AG09319 (cell line): ENCODE measurements at regions not wholly inside any gene's neighbourhood (a gene's known extent, or its start where the extent isn't known, plus 50 kb on each side); places are given as distances from the start of the nearest gene placed in this dataset.

Source experiments
- DNase-seq: peaks from one replicate; pipeline ENCODE4 v3.0.0-alpha.2; 2010; ENCODE audit warnings: low read depth; ENCODE audit errors: extremely low read depth
- TF ChIP-seq, protein P1 (sequence below): IDR thresholded peaks from 2 replicates; pipeline ENCODE4 v1.5.1; 2011; ENCODE audit warnings: low read depth, mild to moderate bottlenecking, inconsistent platforms, low read length, moderate library complexity

DNA sequence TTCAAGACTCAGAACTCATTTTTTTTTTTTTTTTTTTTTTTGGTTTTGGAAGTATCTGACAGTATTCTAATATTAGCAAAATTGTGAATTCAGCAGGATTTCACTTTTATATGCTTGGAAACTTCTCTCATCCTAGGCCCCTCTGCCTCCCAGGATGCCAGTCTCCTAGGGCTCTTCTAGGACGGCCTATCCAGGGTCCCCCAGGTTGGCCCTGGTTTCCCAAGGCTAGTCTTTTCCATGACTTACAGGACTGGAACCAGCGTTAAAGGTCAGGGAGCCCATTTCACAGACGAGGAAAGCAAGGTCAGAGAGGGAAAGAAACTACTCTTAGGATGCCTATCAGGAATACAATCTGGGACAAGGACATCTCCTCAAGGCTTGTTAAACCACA lies 412.5 kb downstream of the PTPRU start:
- no peak for DNase-seq
- TF ChIP-seq, protein P1, sequence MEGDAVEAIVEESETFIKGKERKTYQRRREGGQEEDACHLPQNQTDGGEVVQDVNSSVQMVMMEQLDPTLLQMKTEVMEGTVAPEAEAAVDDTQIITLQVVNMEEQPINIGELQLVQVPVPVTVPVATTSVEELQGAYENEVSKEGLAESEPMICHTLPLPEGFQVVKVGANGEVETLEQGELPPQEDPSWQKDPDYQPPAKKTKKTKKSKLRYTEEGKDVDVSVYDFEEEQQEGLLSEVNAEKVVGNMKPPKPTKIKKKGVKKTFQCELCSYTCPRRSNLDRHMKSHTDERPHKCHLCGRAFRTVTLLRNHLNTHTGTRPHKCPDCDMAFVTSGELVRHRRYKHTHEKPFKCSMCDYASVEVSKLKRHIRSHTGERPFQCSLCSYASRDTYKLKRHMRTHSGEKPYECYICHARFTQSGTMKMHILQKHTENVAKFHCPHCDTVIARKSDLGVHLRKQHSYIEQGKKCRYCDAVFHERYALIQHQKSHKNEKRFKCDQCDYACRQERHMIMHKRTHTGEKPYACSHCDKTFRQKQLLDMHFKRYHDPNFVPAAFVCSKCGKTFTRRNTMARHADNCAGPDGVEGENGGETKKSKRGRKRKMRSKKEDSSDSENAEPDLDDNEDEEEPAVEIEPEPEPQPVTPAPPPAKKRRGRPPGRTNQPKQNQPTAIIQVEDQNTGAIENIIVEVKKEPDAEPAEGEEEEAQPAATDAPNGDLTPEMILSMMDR, result no peak

DNA sequence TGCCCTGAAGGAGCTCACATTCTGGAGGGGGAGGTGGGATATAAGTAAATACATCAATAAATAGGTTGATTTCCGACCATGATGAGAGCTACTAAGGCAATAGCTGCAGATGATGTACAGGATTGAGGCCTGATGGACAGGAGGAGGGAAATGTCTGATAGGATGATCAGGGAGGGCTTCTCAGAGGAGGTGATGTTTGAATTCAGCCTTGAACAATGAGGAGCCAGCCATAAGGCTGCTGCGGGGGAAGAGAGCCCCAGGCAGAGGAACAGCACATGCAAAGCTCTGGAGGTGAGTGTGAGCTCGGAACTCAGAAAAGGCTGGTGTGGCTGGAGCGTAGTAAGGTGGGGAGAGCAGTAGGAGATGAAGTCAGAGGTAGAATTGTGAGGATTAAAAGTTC lies 411.7 kb downstream of the PTPRU start:
- no peak for DNase-seq
- TF ChIP-seq, protein P1, result no peak

DNA sequence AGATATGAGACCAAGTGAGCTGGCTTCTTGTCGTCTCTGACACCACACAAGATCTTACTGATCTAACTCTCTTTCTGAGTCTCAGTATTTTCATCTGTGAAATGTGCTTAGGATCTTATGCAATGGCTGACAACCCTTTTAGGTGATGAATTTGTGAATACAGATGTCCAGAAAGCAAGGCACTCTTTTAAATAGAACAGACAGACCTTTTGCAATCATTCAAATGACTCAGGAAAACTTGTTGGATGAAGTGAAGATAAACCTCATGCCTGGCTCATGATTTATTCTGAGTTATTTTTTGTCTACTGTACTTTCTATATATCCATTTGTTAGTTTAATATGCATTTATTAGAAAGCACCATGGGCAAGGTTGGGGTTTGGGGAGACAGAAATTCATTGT lies 411.3 kb downstream of the PTPRU start:
- no peak for DNase-seq

DNA sequence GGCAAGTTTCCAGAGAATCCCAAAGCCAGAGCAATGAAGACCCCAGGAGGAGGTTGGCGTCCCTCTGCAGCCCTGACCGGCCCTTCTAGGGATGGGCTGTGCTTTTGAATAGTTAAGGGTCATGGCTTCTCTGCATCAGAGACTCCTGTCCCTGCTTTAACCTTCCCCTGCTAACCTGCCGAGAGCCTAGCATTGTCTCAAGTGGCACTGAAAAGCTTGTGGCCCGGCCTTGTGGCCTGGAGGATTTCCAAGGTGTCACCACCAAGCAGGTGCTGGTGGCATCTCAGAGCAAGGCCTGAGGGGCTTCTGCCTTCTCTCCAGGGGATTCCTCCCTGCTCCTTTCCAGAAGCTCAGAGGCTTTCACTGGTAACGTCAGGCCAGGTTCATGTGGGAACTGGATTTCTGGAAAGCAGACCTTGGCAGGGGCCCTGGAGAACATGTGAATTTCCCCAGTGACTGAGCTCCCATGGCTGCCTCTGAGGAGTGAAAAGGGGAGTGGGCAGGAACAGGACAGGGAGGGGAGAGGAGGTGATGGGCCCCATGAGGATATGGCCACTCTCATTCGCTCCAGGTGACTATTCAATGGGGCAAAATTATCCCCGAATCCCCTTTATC lies 409.9 kb downstream of the PTPRU start:
- TF ChIP-seq, protein P1, result no peak
- DNase-seq, result no peak

More for the DNA sequence above, 411.3 kb downstream of the PTPRU start:
- TF ChIP-seq, protein P1, result no peak

DNA sequence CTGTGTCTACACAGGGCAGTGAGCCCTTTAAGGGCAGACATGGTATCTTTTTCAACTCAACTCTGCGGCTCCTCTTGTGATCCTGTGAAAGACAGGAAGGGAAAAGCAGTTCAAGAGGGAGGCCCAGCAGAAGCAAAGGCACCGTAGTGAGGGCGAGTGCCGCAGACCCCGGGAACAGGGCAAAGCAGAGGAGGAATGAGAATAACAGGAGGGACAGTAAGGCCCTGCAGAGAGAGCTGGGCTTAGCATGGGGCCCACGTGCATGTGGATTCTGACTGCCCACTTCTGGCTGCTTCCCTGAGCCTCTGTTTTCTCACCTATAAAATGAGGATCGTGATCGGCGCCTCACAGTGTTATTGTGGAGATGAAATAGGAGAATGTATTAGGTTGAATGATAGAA lies 409.3 kb downstream of the PTPRU start:
- TF ChIP-seq, protein P1, result no peak
- no peak for DNase-seq

DNA sequence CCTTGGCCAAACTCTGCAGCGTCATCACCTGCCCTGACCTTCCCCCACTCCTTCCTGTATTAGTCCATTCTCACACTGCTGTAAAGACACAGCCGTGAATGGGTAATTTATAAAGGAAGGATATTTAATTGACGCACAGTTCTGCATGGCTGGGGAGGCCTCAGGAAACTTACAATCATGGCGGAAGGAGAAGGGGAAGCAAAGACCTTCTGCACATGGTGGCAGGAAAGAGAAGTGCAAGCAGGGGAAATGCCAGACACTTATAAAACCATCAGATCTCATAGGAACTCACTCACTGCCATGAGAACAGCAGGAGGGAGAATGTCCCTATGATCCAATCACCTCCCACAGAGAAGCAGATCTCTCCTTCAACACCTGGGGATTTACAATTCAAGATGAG lies 408.5 kb downstream of the PTPRU start:
- TF ChIP-seq, protein P1, result no peak

DNA sequence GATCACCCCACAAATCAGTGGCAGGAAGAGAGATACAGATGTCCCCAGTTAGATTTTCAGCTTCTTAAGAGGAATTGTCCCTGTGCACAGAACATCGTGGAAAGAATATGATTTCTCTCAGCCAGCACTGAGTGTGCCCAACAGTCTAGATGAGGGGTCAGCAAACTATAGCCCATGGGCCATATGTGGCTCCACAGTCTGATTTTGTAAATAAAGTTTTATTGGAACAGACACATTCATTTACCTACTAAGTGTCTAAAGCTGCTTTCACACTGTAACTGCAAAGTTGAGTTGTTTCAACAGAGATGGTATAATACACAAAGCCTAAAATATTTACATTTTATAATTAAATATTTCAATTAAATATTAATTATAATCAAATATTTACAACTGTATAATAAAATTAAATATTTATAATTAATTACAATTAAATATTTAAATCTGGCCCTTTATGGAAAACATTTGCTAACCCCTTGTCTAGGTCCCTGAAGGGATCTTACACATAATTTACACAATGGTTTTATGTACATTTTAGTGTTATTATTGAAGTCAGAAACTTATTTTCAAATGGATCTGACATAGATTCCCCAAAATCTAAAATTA lies 407.6 kb downstream of the PTPRU start:
- TF ChIP-seq, protein P1, result no peak

More for the DNA sequence above, 408.5 kb downstream of the PTPRU start:
- DNase-seq, result no peak

More for the DNA sequence above, 407.6 kb downstream of the PTPRU start:
- no peak for DNase-seq
